Keratinocyte (primary cell): ENCODE measurements at regions not wholly inside any gene's neighbourhood (a gene's known extent, or its start where the extent isn't known, plus 50 kb on each side); places are given as distances from the start of the nearest gene placed in this dataset.

ENCODE experiments used
- EZH2 ChIP-seq: IDR thresholded peaks from one replicate; pipeline ENCODE4 v1.6.1; 2012; ENCODE audit warnings: inconsistent platforms, mild to moderate bottlenecking, low read length, moderate library complexity
- TF ChIP-seq, protein P1 (sequence below), 3 experiments: IDR thresholded peaks in 1 of 3; conservative IDR thresholded peaks in 1 of 3; optimal IDR thresholded peaks in 1 of 3; 2 replicates in 2 of 3; 3 replicates in 1 of 3; pipeline versions ENCODE3 to v1.5.1; 2011; ENCODE audit warnings: low read length in 3 of 3, mild to moderate bottlenecking in 3 of 3, moderate library complexity in 2 of 3, control low read depth in 1 of 3, inconsistent platforms in 1 of 3; ENCODE audit not compliant: insufficient read depth in 2 of 3; ENCODE audit errors: extremely low read depth in 1 of 3

DNA sequence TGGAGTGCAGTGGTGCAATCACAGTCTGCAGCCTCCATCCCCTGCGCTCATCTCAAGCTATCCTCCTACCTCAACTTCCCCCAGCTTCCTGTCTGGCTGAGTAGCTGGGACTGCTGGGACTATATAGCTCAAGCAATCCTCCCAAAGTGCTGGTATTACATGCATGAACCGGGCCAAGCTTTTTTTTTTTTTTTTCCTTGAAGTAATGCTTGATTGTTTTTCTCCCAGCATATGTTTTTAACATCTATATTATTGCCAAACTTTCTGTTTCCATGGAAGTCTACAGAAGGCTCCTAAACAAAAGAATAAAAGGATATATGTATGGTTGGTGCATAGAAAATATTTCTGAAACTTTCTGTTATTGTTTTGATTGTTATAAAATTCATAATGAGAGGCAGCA is 853.6 kb downstream of the KCNA4 start:
- TF ChIP-seq, protein P1, sequence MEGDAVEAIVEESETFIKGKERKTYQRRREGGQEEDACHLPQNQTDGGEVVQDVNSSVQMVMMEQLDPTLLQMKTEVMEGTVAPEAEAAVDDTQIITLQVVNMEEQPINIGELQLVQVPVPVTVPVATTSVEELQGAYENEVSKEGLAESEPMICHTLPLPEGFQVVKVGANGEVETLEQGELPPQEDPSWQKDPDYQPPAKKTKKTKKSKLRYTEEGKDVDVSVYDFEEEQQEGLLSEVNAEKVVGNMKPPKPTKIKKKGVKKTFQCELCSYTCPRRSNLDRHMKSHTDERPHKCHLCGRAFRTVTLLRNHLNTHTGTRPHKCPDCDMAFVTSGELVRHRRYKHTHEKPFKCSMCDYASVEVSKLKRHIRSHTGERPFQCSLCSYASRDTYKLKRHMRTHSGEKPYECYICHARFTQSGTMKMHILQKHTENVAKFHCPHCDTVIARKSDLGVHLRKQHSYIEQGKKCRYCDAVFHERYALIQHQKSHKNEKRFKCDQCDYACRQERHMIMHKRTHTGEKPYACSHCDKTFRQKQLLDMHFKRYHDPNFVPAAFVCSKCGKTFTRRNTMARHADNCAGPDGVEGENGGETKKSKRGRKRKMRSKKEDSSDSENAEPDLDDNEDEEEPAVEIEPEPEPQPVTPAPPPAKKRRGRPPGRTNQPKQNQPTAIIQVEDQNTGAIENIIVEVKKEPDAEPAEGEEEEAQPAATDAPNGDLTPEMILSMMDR (optimal IDR thresholded peaks at IDR 0.05 in 1 of 3, IDR thresholded peaks at IDR 0.05 in 1 of 3, conservative IDR thresholded peaks at IDR 0.05 in 1 of 3; ENCODE audit: extremely low read depth in 1 of 3, insufficient read depth in 2 of 3, low read length in 3 of 3), result no peak
- TF ChIP-seq EZH2, result no peak
